ENCODE measurements at regions not wholly inside any gene's neighbourhood (a gene's known extent, or its start where the extent isn't known, plus 50 kb on each side); places are given as distances from the start of the nearest gene placed in this dataset.

DNA sequence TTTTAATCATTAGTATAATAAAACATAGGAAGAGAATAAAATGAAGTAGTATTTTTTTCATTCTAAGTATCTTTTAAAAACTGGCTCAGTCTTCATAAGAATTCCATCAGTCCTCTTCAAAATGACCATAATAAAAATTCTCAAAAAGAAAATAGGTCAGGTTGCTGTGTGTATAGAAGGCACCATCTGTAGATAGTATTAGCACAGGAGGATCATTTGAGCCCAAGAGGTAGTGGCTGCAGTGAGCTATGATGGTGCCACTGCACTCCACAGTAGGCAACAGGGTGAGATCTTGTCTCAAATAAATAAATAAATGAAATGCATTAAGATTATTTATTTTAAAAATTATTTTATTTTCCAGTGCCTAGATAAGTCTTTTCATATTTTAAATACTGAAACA lies 475.8 kb downstream of the ZNF804A start:
- TF ChIP-seq, protein P1, sequence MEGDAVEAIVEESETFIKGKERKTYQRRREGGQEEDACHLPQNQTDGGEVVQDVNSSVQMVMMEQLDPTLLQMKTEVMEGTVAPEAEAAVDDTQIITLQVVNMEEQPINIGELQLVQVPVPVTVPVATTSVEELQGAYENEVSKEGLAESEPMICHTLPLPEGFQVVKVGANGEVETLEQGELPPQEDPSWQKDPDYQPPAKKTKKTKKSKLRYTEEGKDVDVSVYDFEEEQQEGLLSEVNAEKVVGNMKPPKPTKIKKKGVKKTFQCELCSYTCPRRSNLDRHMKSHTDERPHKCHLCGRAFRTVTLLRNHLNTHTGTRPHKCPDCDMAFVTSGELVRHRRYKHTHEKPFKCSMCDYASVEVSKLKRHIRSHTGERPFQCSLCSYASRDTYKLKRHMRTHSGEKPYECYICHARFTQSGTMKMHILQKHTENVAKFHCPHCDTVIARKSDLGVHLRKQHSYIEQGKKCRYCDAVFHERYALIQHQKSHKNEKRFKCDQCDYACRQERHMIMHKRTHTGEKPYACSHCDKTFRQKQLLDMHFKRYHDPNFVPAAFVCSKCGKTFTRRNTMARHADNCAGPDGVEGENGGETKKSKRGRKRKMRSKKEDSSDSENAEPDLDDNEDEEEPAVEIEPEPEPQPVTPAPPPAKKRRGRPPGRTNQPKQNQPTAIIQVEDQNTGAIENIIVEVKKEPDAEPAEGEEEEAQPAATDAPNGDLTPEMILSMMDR (IDR thresholded peaks at IDR 0.05): no peak
- TF ChIP-seq NRF1 (IDR thresholded peaks at IDR 0.05; ENCODE audit: low read depth, low read length): no peak
- no peak for TF ChIP-seq FOXM1 (IDR thresholded peaks at IDR 0.05; ENCODE audit: low read depth)
- no peak for TF ChIP-seq CHD2 (IDR thresholded peaks at IDR 0.05; ENCODE audit: low read length, partially characterized antibody)
